Fibroblast of pulmonary artery (primary cell): ENCODE measurements at regions not wholly inside any gene's neighbourhood (a gene's known extent, or its start where the extent isn't known, plus 50 kb on each side); places are given as distances from the start of the nearest gene placed in this dataset.

Source experiments
- DNase-seq: peaks from one replicate; pipeline ENCODE4 v3.0.0-alpha.2; 2010; ENCODE audit warnings: low read depth
- H3K4me3 ChIP-seq: replicated peaks from 2 replicates; pipeline ENCODE4 v1.5.1; 2011; ENCODE audit warnings: low read depth, mild to moderate bottlenecking, control low read depth, low read length, moderate library complexity
- TF ChIP-seq, protein P1 (sequence below): IDR thresholded peaks from 2 replicates; pipeline ENCODE4 v1.5.1; 2011; ENCODE audit warnings: mild to moderate bottlenecking, control low read depth, low read length, inconsistent platforms; ENCODE audit errors: missing control alignments

DNA sequence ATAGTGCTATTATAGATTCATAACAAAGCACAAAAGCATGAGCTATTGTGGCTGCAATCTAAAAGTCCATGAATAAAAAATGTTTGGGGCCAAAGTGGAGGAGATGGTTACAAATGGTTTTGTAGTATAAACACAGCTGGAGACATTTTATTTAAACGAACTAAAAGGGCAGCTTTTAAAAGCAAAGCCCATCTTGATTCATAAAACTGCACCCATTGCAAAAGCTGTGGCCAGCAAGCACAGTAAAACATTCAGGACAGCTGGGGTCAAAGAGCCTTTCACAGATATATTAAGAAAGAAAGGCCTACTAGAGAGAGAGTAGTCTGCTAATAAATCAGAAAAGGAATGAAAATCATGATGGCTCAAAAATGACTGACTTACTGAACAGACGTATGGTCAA is 520.8 kb downstream of the NUF2 start:
- TF ChIP-seq, protein P1, sequence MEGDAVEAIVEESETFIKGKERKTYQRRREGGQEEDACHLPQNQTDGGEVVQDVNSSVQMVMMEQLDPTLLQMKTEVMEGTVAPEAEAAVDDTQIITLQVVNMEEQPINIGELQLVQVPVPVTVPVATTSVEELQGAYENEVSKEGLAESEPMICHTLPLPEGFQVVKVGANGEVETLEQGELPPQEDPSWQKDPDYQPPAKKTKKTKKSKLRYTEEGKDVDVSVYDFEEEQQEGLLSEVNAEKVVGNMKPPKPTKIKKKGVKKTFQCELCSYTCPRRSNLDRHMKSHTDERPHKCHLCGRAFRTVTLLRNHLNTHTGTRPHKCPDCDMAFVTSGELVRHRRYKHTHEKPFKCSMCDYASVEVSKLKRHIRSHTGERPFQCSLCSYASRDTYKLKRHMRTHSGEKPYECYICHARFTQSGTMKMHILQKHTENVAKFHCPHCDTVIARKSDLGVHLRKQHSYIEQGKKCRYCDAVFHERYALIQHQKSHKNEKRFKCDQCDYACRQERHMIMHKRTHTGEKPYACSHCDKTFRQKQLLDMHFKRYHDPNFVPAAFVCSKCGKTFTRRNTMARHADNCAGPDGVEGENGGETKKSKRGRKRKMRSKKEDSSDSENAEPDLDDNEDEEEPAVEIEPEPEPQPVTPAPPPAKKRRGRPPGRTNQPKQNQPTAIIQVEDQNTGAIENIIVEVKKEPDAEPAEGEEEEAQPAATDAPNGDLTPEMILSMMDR, result no peak
- no peak overlapping the region for H3K4me3 ChIP-seq
- DNase-seq, result no peak

- DNase-seq, result peak; percentile 17
- TF ChIP-seq, protein P1, result no peak
- no peak overlapping the region for H3K4me3 ChIP-seq
These were observed 522.7 kb downstream of the NUF2 start for GRCh38 chr1:163844459-163844858.

DNA sequence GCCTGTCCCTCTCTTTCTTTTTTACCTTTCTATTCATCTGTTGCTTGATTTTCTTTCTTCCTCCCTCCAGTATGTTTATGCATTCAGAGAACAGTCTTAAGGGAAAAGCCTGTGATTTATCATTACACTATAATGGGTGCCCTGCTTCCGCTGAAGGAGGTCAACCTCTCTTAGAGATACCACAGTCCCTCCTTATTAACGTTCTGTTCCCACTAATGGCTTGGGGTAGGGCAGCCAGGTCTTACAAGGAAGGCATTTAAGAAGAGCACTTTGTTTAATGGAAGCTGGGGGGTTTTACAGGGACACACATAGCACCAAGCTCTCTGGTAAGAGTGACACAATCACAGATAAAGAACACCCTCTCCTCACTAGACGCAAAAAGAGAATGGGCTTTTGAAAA is 523.5 kb downstream of the NUF2 start:
- no peak overlapping the region for H3K4me3 ChIP-seq
- TF ChIP-seq, protein P1, result no peak
- DNase-seq, result no peak

GRCh38 chr1:163863731-163864130 is 542.0 kb downstream of the NUF2 start:
- no peak for DNase-seq

DNA sequence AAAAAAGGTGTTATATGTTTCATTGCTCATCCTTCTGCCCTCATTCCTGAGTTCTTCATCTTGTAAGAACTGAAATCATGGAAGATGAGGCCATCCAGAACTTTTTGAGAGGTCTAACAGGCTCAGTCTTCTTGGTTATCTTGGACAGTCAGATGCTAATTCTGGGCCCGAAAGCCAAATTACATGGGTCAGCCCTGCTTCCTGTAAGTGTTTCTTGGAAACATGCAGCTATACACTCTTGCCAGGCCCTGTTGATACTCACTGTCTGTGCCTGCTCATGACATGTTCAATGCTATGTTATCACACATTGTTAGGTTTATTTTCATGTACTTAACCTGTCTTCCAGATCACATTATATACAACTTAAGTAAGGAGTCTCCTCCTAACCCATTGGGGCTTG is 542.5 kb downstream of the NUF2 start:
- H3K4me3 ChIP-seq, result no peak overlapping the region
- no peak for DNase-seq
- TF ChIP-seq, protein P1, result no peak

More at GRCh38 chr1:163863731-163864130, 542.0 kb downstream of the NUF2 start:
- TF ChIP-seq, protein P1, result no peak
- no peak overlapping the region for H3K4me3 ChIP-seq

GRCh38 chr1:163866564-163866963 is 544.8 kb downstream of the NUF2 start:
- no peak overlapping the region for H3K4me3 ChIP-seq
- TF ChIP-seq, protein P1, result no peak
- DNase-seq, result no peak

DNA sequence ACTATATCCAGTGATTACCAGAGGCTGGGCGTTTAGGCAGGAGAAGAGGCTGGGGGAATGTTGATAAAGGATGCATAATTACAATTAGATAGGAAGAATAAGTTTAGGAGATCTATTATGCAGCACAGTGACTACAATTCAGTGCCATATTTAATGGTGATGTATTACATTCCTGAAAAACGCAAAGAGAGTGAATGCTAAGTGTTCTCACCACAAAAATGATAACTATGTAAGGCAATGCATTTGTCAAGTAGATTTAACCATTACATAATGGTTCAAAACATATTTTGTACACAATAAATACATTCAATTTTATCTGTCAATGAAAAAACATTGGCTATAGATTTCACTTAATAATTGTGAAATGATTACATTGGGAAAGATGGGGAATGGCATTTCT is 548.9 kb downstream of the NUF2 start:
- TF ChIP-seq, protein P1, result no peak
- H3K4me3 ChIP-seq, result no peak overlapping the region
- DNase-seq, result peak; percentile 29
